Esophagus squamous epithelium (tissue), 5 donors: ENCODE measurements at regions not wholly inside any gene's neighbourhood (a gene's known extent, or its start where the extent isn't known, plus 50 kb on each side); places are given as distances from the start of the nearest gene placed in this dataset.

Experiments used
- DNase-seq: peaks from one replicate; lab custom pipeline; 2025; lab: John Stamatoyannopoulos, UW
- H3K27ac ChIP-seq, 4 donors: fragments of 200-600 bp; sonication (generic); one replicate each; pipeline ENCODE4 v1.5.1; 2016 to 2019; ENCODE audit warnings: mild to moderate bottlenecking in 1 of 4
- H3K27me3 ChIP-seq, 4 donors: fragments of 200-600 bp; sonication (generic); 1 replicate in 3 of 4; 2 replicates in 1 of 4; pipeline versions ENCODE4 v1.5.1 to v1.6.0; 2017 to 2021; ENCODE audit warnings: antibody characterized with exemption in 1 of 4
- H3K36me3 ChIP-seq, 3 donors: fragments of 200-600 bp; sonication (generic); one replicate each; pipeline ENCODE4 v1.5.1; 2016 to 2019
- H3K4me1 ChIP-seq, 3 donors: fragments of 200-600 bp; sonication (generic); one replicate each; pipeline ENCODE4 v1.5.1; 2017 to 2019
- H3K4me3 ChIP-seq, 4 donors: fragments of 200-600 bp; sonication (generic); 1 replicate in 3 of 4; 2 replicates in 1 of 4; pipeline ENCODE4 v1.5.1; 2016 to 2019; ENCODE audit warnings: mild to moderate bottlenecking in 2 of 4, moderate library complexity in 1 of 4
- H3K9me3 ChIP-seq, 3 donors: fragments of 200-600 bp; sonication (generic); one replicate each; pipeline ENCODE4 v1.5.1; 2016 to 2019
- POLR2A ChIP-seq, 4 donors: fragments of 450-650 bp; IDR thresholded peaks; one replicate each; pipeline ENCODE4 v1.6.1; 2017; ENCODE audit warnings: antibody characterized with exemption in 4 of 4, mild to moderate bottlenecking in 4 of 4, moderate library complexity in 3 of 4
- WGBS, 2 donors: methylation state at CpG; one replicate each; pipeline ENCODE4 v1.1.5; 2018; 5-methylcytosine and 5-hydroxymethylcytosine counted together
- intact Hi-C: fragments of 100-400 bp; cut with DNase I; formaldehyde crosslinking; loops from one replicate; pipeline ENCODE4 v1.15.0; 2022
- TF ChIP-seq, protein P1 (sequence below), 6 experiments: fragments of 450-650 bp in 4 of 6; fragments of 200-600 bp in 2 of 6; sonication (generic) in 2 of 6; IDR thresholded peaks; one replicate each; pipeline ENCODE4 v1.5.1; 2016 to 2019; ENCODE audit warnings: antibody characterized with exemption in 6 of 6, mild to moderate bottlenecking in 4 of 6, moderate library complexity in 4 of 6
- donor health status: DM: yes; HTN: yes; CAD: no.

DNA sequence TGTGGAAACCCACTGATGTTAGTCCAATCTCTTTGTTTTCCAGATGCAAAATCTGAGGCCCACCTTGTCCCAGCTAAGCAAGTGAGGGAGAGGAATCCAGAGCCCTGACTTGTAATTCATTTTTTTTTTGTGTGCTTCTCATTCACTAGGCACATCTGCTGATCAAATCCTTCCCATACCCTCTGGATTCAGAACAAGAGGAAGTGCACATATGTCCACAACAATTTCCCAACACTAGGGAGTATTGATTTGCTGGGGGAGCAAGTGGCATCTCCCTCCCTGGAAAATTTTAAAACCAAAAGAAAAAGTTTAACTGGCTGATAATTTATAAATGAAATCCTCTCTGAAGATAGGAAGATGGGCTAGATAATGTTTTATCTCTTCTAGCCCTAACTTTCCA is 94.6 kb upstream of the RFC3 start:
- H3K27me3 ChIP-seq: no peaks in the 10 kb centered on the region
- intact Hi-C loops: loop anchor here (10.0 kb wide), 1 partner anchor 179 kb away; no protein-coding TSS in a partner anchor
- H3K27ac ChIP-seq: peak overlapping the region in 3 of 4 donors; percentile 47 to 68 (median 62)
- H3K4me1 ChIP-seq: peaks cover 6 to 38% (median 10%) of the 10 kb centered on the region in 3 donors
- no peak overlapping the region for H3K4me3 ChIP-seq
- TF ChIP-seq, protein P1, sequence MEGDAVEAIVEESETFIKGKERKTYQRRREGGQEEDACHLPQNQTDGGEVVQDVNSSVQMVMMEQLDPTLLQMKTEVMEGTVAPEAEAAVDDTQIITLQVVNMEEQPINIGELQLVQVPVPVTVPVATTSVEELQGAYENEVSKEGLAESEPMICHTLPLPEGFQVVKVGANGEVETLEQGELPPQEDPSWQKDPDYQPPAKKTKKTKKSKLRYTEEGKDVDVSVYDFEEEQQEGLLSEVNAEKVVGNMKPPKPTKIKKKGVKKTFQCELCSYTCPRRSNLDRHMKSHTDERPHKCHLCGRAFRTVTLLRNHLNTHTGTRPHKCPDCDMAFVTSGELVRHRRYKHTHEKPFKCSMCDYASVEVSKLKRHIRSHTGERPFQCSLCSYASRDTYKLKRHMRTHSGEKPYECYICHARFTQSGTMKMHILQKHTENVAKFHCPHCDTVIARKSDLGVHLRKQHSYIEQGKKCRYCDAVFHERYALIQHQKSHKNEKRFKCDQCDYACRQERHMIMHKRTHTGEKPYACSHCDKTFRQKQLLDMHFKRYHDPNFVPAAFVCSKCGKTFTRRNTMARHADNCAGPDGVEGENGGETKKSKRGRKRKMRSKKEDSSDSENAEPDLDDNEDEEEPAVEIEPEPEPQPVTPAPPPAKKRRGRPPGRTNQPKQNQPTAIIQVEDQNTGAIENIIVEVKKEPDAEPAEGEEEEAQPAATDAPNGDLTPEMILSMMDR (IDR thresholded peaks at IDR 0.05): no peak
- no peak for TF ChIP-seq POLR2A (IDR thresholded peaks at IDR 0.05)
- no peaks in the 10 kb centered on the region for H3K9me3 ChIP-seq
- no peaks in the 10 kb centered on the region for H3K36me3 ChIP-seq
- no peak for DNase-seq

DNA sequence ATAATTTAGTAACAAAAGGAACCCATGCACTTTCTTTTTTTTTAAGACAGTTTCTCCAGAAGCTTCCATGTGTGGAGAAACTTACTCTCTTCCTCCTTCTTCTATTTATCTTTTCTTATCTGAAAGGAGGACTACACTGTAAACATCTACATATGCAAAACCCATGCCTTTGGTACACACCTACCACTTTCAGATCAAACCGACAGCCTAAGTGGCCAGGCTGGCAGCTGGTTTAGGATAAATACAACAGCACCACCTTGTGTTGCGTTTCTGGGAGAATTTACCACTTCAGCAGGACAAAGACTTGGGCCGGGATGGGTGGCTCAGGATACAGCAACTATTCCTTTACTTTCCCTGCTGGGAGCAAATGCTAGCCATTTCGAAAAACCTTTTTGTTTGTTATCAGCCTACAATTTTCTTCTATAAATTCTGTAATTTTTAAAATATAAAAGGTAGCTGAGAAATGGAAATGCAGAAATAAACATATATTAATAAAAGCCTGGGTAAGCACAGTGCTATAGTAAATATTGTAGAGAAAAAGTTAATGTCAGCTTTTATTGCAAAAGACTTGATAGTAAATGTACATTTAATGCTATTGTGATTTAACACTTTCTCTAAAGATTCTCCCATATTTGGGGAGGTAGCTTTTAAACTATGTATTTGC is 94.0 kb upstream of the RFC3 start:
- peak; percentile 13 for DNase-seq
- H3K36me3 ChIP-seq: no peaks in the 10 kb centered on the region
- peak overlapping the region in 2 of 4 donors; percentile 47 to 62 for H3K27ac ChIP-seq
- intact Hi-C loops: loop anchor here (10.0 kb wide), 1 partner anchor 179 kb away; no protein-coding TSS in a partner anchor
- no peaks in the 10 kb centered on the region for H3K9me3 ChIP-seq
- H3K4me3 ChIP-seq: no peak overlapping the region
- H3K27me3 ChIP-seq: no peaks in the 10 kb centered on the region
- no peak for TF ChIP-seq POLR2A (IDR thresholded peaks at IDR 0.05)
- TF ChIP-seq, protein P1 (IDR thresholded peaks at IDR 0.05): peak in 5 of 6 experiments; percentile 69 to 82 (median 80)
- 0 to 1% methylated on average over 4 of the region's 4 CpGs for WGBS, 2 donors
- peaks cover 6 to 41% (median 13%) of the 10 kb centered on the region in 3 donors for H3K4me1 ChIP-seq

DNA sequence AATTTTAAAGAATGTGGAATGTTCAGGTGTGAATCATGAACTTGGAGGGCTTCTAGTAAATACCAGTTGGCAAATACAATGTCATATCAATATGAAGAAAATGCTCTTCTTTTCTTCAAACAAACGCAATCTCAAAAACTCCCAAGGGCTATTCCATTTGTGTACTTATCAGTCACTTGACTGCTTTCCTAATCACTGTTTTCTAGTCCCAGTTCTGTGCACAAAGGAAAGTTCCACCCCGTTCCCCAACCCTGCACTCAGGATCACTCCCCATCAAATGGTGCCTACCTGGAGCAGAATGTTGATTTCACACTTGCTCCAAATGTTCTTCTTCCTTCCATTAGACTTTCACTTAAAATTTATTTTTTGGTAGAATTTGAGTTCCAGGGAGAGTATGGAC is 92.6 kb upstream of the RFC3 start:
- Histone ChIP-seq H3K4me1 (peaks cover 6 to 41% (median 13%) of the 10 kb centered on the region in 3 donors), H3K27ac (no peak overlapping the region), H3K9me3 (no peaks in the 10 kb centered on the region), H3K36me3 (no peaks in the 10 kb centered on the region), H3K27me3 (no peaks in the 10 kb centered on the region), H3K4me3 (no peak overlapping the region)
- intact Hi-C loops: loop anchor here (10.0 kb wide), 1 partner anchor 181 kb away; no protein-coding TSS in a partner anchor
- no peak for TF ChIP-seq POLR2A (IDR thresholded peaks at IDR 0.05)
- TF ChIP-seq, protein P1 (IDR thresholded peaks at IDR 0.05): no peak
- WGBS, 2 donors: 85 to 90% methylated on average over 2 of the region's 2 CpGs
- no peak for DNase-seq

DNA sequence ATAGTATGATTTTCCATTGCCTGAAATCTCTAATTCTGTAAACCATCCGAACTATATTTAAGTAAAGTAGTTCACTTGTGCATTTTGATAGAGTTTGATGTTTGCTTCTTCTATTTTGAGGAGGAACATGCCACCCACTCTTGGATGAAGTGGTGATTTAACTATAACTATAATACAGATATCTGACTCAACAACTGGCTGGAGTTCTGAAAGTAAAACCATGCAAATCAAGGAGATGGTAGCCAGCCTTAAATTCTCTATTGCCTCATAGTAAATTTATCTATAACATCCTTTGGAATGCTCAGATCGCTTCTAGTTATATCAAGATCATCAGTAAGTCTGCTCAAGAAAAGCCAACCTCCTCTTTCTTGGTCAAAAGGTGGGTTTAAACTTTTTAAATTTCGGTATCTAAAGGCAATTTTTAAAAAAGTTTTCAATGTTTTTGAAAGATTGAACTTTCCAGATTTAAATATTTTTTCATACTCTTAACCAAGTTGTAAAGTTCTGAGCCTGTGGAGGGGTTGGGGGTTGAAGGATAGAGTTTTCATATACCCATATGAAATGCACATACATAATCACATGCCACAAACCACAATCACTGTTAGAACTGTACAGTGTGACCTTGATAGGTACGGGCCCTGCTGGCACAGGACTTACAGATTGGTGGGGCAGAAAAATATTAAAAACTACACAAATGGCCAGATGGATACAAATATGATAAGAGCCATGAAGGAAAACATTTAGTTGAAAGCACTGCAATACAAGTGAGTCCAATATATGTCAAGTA is 90.5 kb upstream of the RFC3 start:
- Histone ChIP-seq H3K27me3 (no peaks in the 10 kb centered on the region), H3K9me3 (no peaks in the 10 kb centered on the region), H3K4me1 (peaks cover 0 to 30% (median 13%) of the 10 kb centered on the region in 3 donors), H3K4me3 (no peak overlapping the region), H3K27ac (peak overlapping the region in 1 of 4 donors; percentile 77), H3K36me3 (no peaks in the 10 kb centered on the region)
- no peak for TF ChIP-seq POLR2A (IDR thresholded peaks at IDR 0.05)
- TF ChIP-seq, protein P1 (IDR thresholded peaks at IDR 0.05): no peak
- DNase-seq: no peak
- intact Hi-C loops: loop anchor here (10.0 kb wide), 1 partner anchor 183 kb away; no protein-coding TSS in a partner anchor
- WGBS, 2 donors: 68 to 79% methylated on average over 4 of the region's 4 CpGs
